HepG2 (cell line): ENCODE measurements at regions not wholly inside any gene's neighbourhood (a gene's known extent, or its start where the extent isn't known, plus 50 kb on each side); places are given as distances from the start of the nearest gene placed in this dataset.

ENCODE experiments used
- AGO1 ChIP-seq: fragments of 200-400 bp; formaldehyde crosslinking; IDR thresholded peaks from 2 replicates; pipeline ENCODE4 v1.6.1; 2017; ENCODE audit warnings: mild to moderate bottlenecking, low read depth, low read length, moderate library complexity; ENCODE audit not compliant: poor library complexity, severe bottlenecking
- CTCF ChIP-seq: sonication (generic); formaldehyde crosslinking; IDR thresholded peaks from 2 replicates; pipeline ENCODE4 v1.5.0; 2020; ENCODE audit warnings: mild to moderate bottlenecking, missing genetic modification reagents, moderate library complexity
- DMTF1 ChIP-seq: sonication (generic); formaldehyde crosslinking; IDR thresholded peaks from 2 replicates; pipeline ENCODE4 v1.4.0; 2020; ENCODE audit warnings: mild to moderate bottlenecking, missing genetic modification reagents
- GATA4 ChIP-seq: sonication (generic); IDR thresholded peaks from 2 replicates; pipeline ENCODE4 v1.6.1; 2016; ENCODE audit warnings: antibody characterized with exemption, low read depth, borderline replicate concordance
- HNF4G ChIP-seq, 2 experiments: sonication (generic) in 1 of 2; formaldehyde crosslinking in 1 of 2; IDR thresholded peaks; 2 replicates each; pipeline versions ENCODE4 v1.4.0 to v1.6.1; 2011 to 2020; ENCODE audit warnings: borderline replicate concordance in 2 of 2, low read depth in 2 of 2, mild to moderate bottlenecking in 2 of 2, low read length in 1 of 2, missing genetic modification reagents in 1 of 2, moderate library complexity in 1 of 2
- HOXA3 ChIP-seq: sonication (generic); formaldehyde crosslinking; IDR thresholded peaks from 2 replicates; pipeline ENCODE4 v1.5.0; 2020; ENCODE audit warnings: missing genetic modification reagents
- KAT7 ChIP-seq: IDR thresholded peaks from 2 replicates; pipeline ENCODE4 v1.6.1; 2018; ENCODE audit warnings: borderline replicate concordance, missing compliant biosample characterization
- KLF9 ChIP-seq: IDR thresholded peaks from 2 replicates; pipeline ENCODE4 v1.6.1; 2016; ENCODE audit warnings: low read depth
- POLR2AphosphoS2 ChIP-seq: IDR thresholded peaks from 2 replicates; pipeline ENCODE4 v1.6.1; 2011; ENCODE audit warnings: low read depth, low read length, improper control_type of control experiment
- SRSF4 ChIP-seq: fragments of 200-400 bp; formaldehyde crosslinking; IDR thresholded peaks from one replicate; pipeline ENCODE4 v1.6.1; 2018; ENCODE audit warnings: mild to moderate bottlenecking, low read depth, low read length, moderate library complexity; ENCODE audit not compliant: poor library complexity, severe bottlenecking
- TFDP2 ChIP-seq: sonication (generic); formaldehyde crosslinking; IDR thresholded peaks from 2 replicates; pipeline ENCODE4 v1.4.0; 2020; ENCODE audit warnings: missing genetic modification reagents
- THRA ChIP-seq: sonication (generic); formaldehyde crosslinking; IDR thresholded peaks from 2 replicates; pipeline ENCODE4 v1.4.0; 2020; ENCODE audit warnings: missing genetic modification reagents, borderline replicate concordance
- ZBTB26 ChIP-seq: IDR thresholded peaks from 2 replicates; pipeline ENCODE4 v1.6.1; 2016; ENCODE audit warnings: missing compliant biosample characterization, missing genetic modification reagents, borderline replicate concordance
- ZFP91 ChIP-seq: sonication (generic); formaldehyde crosslinking; IDR thresholded peaks from 2 replicates; pipeline ENCODE4 v1.9.0; 2022; ENCODE audit warnings: missing genetic modification reagents, mild to moderate bottlenecking, borderline replicate concordance
- ZNF205 ChIP-seq: IDR thresholded peaks from 2 replicates; pipeline ENCODE4 v1.6.1; 2018; ENCODE audit warnings: missing biosample characterization, missing genetic modification reagents
- ZNF263 ChIP-seq: sonication (generic); formaldehyde crosslinking; IDR thresholded peaks from 2 replicates; pipeline ENCODE4 v1.4.0; 2020; ENCODE audit warnings: missing genetic modification reagents
- ZNF30 ChIP-seq: sonication (generic); formaldehyde crosslinking; IDR thresholded peaks from 2 replicates; pipeline ENCODE4 v1.5.0; 2020; ENCODE audit warnings: mild to moderate bottlenecking, missing genetic modification reagents
- ZNF337 ChIP-seq: sonication (generic); formaldehyde crosslinking; IDR thresholded peaks from 2 replicates; pipeline ENCODE4 v1.5.1; 2020; ENCODE audit warnings: missing genetic modification reagents, low read depth, mild to moderate bottlenecking, borderline replicate concordance
- ZSCAN12 ChIP-seq: sonication (generic); formaldehyde crosslinking; IDR thresholded peaks from 2 replicates; pipeline ENCODE4 v1.9.0; 2021; ENCODE audit warnings: mild to moderate bottlenecking, missing genetic modification reagents

- no peak for TF ChIP-seq DMTF1 (CRISPR knock-in tag)
- TF ChIP-seq ZFP91 (CRISPR knock-in tag): no peak
- TF ChIP-seq ZSCAN12 (CRISPR knock-in tag): no peak
- no peak for TF ChIP-seq TFDP2
- TF ChIP-seq THRA: peak; percentile 36; the same call in 1 of the 2 replicates
- TF ChIP-seq ZNF337 (CRISPR knock-in tag): no peak
- TF ChIP-seq HOXA3: no peak
- TF ChIP-seq GATA4: no peak
- no peak for TF ChIP-seq ZNF263
- TF ChIP-seq AGO1: no peak
- 0 out of 2 replicates have a peak, but pooled peaks have one; percentile 21 for TF ChIP-seq ZNF205
- no peak for TF ChIP-seq ZBTB26 (CRISPR knock-in tag)
- no peak for TF ChIP-seq KLF9
- TF ChIP-seq ZNF30: no peak
- no peak for TF ChIP-seq CTCF (CRISPR knock-in tag)
- TF ChIP-seq HNF4G (IDR thresholded peaks at IDR 0.05; ENCODE audit: borderline replicate concordance, low read depth, low read length): peak; percentile 48; the same call in 1 of the 2 replicates
- TF ChIP-seq HNF4G (CRISPR knock-in tag; IDR thresholded peaks at IDR 0.05; ENCODE audit: borderline replicate concordance, low read depth): no peak; the same call in 1 of the 2 replicates
- no peak for TF ChIP-seq SRSF4
- no peak for TF ChIP-seq POLR2AphosphoS2
- peak; percentile 57; the same call in 1 of the 2 replicates for TF ChIP-seq KAT7 (CRISPR knock-in tag)
Observed at GRCh38 chr10:59036311-59037017, 140.0 kb upstream of the PHYHIPL start (continued).
